ENCODE measurements at regions not wholly inside any gene's neighbourhood (a gene's known extent, or its start where the extent isn't known, plus 50 kb on each side); places are given as distances from the start of the nearest gene placed in this dataset.

DNA sequence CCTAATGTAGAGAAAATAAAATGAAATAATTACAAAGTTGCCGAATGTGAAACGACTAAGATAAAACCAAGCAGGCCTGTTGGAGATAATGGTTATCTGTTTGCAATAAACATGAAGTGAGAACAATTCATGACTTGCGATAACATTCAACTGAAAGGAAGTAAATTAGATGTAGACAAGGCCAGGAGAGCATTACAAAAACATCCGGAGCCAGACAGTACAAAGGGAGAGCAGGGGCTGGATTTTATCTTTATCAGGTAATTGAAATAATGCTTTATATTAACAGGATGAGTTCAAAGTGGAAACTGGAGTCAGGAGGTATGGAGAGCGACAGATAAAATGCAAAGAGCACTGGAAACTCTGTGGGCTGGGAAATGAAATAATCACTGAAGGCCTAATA is 265.6 kb upstream of the GOT2 start:
- TF ChIP-seq TAF1 (IDR thresholded peaks at IDR 0.05; ENCODE audit: borderline replicate concordance, insufficient read depth, low read length): no peak
- TF ChIP-seq, protein P1, sequence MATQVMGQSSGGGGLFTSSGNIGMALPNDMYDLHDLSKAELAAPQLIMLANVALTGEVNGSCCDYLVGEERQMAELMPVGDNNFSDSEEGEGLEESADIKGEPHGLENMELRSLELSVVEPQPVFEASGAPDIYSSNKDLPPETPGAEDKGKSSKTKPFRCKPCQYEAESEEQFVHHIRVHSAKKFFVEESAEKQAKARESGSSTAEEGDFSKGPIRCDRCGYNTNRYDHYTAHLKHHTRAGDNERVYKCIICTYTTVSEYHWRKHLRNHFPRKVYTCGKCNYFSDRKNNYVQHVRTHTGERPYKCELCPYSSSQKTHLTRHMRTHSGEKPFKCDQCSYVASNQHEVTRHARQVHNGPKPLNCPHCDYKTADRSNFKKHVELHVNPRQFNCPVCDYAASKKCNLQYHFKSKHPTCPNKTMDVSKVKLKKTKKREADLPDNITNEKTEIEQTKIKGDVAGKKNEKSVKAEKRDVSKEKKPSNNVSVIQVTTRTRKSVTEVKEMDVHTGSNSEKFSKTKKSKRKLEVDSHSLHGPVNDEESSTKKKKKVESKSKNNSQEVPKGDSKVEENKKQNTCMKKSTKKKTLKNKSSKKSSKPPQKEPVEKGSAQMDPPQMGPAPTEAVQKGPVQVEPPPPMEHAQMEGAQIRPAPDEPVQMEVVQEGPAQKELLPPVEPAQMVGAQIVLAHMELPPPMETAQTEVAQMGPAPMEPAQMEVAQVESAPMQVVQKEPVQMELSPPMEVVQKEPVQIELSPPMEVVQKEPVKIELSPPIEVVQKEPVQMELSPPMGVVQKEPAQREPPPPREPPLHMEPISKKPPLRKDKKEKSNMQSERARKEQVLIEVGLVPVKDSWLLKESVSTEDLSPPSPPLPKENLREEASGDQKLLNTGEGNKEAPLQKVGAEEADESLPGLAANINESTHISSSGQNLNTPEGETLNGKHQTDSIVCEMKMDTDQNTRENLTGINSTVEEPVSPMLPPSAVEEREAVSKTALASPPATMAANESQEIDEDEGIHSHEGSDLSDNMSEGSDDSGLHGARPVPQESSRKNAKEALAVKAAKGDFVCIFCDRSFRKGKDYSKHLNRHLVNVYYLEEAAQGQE (IDR thresholded peaks at IDR 0.05; ENCODE audit: insufficient read depth in 1 of 2, low read depth in 2 of 2, low read length in 2 of 2): no peak

DNA sequence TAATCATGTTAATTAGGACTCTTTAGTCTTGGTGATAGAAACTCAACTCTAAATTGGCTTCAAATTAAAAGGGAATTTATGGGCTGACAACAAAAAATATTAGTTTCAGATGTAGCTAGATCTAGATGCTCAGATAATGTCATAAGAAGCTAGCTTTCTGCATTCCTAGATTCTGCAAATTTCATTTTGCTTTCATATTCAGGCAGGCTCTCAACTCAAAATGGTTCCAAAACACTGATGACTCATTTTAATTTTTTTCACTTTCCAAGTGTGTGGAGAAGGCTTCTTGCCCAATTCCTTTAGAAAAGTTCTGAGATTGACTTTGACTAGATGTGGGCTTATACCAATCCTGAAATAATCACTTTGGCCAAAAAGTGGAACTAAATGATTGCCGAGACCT is 236.7 kb upstream of the GOT2 start:
- TF ChIP-seq TAF1 (IDR thresholded peaks at IDR 0.05; ENCODE audit: borderline replicate concordance, insufficient read depth, low read length): no peak
- TF ChIP-seq SIN3A (IDR thresholded peaks at IDR 0.05; ENCODE audit: borderline replicate concordance, insufficient read depth, low read length): no peak
- no peak for TF ChIP-seq FOXP2 (optimal IDR thresholded peaks at IDR 0.05; ENCODE audit: borderline replicate concordance, extremely low read depth, extremely low read length, insufficient read depth)
- TF ChIP-seq, protein P1 (IDR thresholded peaks at IDR 0.05; ENCODE audit: insufficient read depth in 1 of 2, low read depth in 2 of 2, low read length in 2 of 2): no peak
- TF ChIP-seq POLR2AphosphoS5 (IDR thresholded peaks at IDR 0.05; ENCODE audit: low read depth, low read length): no peak

DNA sequence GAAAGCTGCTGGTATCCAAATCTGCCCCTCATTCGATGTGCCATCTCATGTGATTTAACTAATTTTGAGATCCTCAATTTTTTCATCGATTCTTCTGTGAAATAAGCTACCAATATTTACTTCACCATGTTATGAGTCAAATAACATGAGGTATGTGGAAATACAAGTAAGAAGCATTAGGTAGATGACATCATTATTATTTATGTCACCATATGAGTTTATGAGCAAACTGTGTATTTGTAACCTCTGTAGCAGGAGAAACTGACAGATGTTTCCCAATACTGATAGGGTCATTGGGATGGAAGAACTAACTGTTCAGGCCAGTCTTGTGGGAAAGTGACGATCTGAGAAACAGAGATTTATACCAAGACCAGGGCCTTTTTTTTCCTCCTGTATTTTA is 229.4 kb upstream of the GOT2 start:
- TF ChIP-seq FOXP2 (optimal IDR thresholded peaks at IDR 0.05; ENCODE audit: borderline replicate concordance, extremely low read depth, extremely low read length, insufficient read depth) (no peak), POLR2AphosphoS5 (IDR thresholded peaks at IDR 0.05; ENCODE audit: low read depth, low read length) (no peak), SIN3A (IDR thresholded peaks at IDR 0.05; ENCODE audit: borderline replicate concordance, insufficient read depth, low read length) (no peak), TAF1 (IDR thresholded peaks at IDR 0.05; ENCODE audit: borderline replicate concordance, insufficient read depth, low read length) (no peak)
- TF ChIP-seq, protein P1 (IDR thresholded peaks at IDR 0.05; ENCODE audit: insufficient read depth in 1 of 2, low read depth in 2 of 2, low read length in 2 of 2): no peak

DNA sequence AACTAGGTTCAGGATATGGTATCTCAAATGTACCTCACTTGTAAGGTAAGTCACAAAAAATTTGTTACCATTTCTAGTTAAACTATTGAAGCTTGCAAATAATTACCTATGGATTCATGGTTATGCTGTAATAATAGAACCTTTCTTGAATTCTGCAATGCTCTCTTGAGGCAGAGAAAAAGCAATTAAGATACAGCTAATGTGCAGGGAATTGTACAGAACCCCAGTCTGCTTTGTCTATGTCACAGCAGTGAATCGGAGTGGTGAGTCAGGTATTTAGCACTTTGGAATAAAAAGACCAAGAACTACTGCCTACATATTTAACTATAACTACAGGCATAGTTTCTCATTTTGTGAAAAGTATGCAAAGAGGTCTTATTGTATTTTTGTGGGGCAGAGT is 228.7 kb upstream of the GOT2 start:
- TF ChIP-seq, protein P1 (IDR thresholded peaks at IDR 0.05; ENCODE audit: insufficient read depth in 1 of 2, low read depth in 2 of 2, low read length in 2 of 2): no peak
- TF ChIP-seq POLR2AphosphoS5 (IDR thresholded peaks at IDR 0.05; ENCODE audit: low read depth, low read length) (no peak), TAF1 (IDR thresholded peaks at IDR 0.05; ENCODE audit: borderline replicate concordance, insufficient read depth, low read length) (no peak), FOXP2 (optimal IDR thresholded peaks at IDR 0.05; ENCODE audit: borderline replicate concordance, extremely low read depth, extremely low read length, insufficient read depth) (no peak), SIN3A (IDR thresholded peaks at IDR 0.05; ENCODE audit: borderline replicate concordance, insufficient read depth, low read length) (no peak)

DNA sequence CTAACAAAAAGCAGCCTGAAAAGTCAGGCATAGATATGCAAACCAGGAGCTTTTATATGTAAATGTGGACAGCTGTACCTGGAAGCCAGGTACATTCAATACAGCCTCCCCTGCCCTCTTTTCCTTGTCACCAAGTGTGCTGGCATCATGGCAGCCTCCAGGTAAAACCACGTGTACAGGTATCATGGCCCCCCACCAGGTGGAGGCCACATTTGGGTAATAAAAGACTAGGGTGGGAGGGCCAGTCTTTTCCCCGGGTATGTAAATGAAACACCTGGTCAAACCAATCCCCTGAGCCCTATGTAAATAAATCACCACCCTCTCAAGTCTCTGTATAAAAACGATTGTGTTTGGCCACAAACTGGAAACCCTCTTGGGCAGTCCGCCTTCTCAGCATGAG is 226.4 kb upstream of the GOT2 start:
- TF ChIP-seq SIN3A (IDR thresholded peaks at IDR 0.05; ENCODE audit: borderline replicate concordance, insufficient read depth, low read length) (no peak), TAF1 (IDR thresholded peaks at IDR 0.05; ENCODE audit: borderline replicate concordance, insufficient read depth, low read length) (no peak), FOXP2 (optimal IDR thresholded peaks at IDR 0.05; ENCODE audit: borderline replicate concordance, extremely low read depth, extremely low read length, insufficient read depth) (no peak), POLR2AphosphoS5 (IDR thresholded peaks at IDR 0.05; ENCODE audit: low read depth, low read length) (no peak)
- TF ChIP-seq, protein P1 (IDR thresholded peaks at IDR 0.05; ENCODE audit: insufficient read depth in 1 of 2, low read depth in 2 of 2, low read length in 2 of 2): no peak

Measured in PFSK-1 (cell line).